ENCODE measurements at regions not wholly inside any gene's neighbourhood (a gene's known extent, or its start where the extent isn't known, plus 50 kb on each side); places are given as distances from the start of the nearest gene placed in this dataset.

- H3K9me3 ChIP-seq, result no peaks in the 10 kb centered on the region
- H3K27ac ChIP-seq, result no peak overlapping the region
- no peaks in the 10 kb centered on the region for H3K36me3 ChIP-seq
- no peak overlapping the region for H3K4me3 ChIP-seq (ENCODE audit: low read depth in 1 of 2, low read length in 1 of 2)
- TF ChIP-seq CTCF (IDR thresholded peaks at IDR 0.05), result no peak
- H3K27me3 ChIP-seq, result no peaks in the 10 kb centered on the region
- H3K4me1 ChIP-seq (ENCODE audit: control insufficient read depth in 1 of 2, insufficient read depth in 1 of 2, low read depth in 1 of 2, low read length in 1 of 2), result no peaks in the 10 kb centered on the region
These were observed 377.3 kb upstream of the RBFOX1 start for GRCh38 chr16:6955303-6955702.

GRCh38 chr16:6949240-6949639 lies 383.4 kb upstream of the RBFOX1 start:
- no peaks in the 10 kb centered on the region for H3K9me3 ChIP-seq
- H3K27ac ChIP-seq, result no peak overlapping the region
- H3K4me1 ChIP-seq (ENCODE audit: control insufficient read depth in 1 of 2, insufficient read depth in 1 of 2, low read depth in 1 of 2, low read length in 1 of 2), result no peaks in the 10 kb centered on the region
- H3K27me3 ChIP-seq, result no peaks in the 10 kb centered on the region
- no peaks in the 10 kb centered on the region for H3K36me3 ChIP-seq
- no peak overlapping the region for H3K4me3 ChIP-seq (ENCODE audit: low read depth in 1 of 2, low read length in 1 of 2)
- TF ChIP-seq CTCF (IDR thresholded peaks at IDR 0.05), result no peak

- Histone ChIP-seq H3K27ac (no peak overlapping the region), H3K4me3 (ENCODE audit: low read depth in 1 of 2, low read length in 1 of 2) (no peak overlapping the region), H3K36me3 (no peaks in the 10 kb centered on the region), H3K27me3 (no peaks in the 10 kb centered on the region), H3K9me3 (no peaks in the 10 kb centered on the region), H3K4me1 (ENCODE audit: control insufficient read depth in 1 of 2, insufficient read depth in 1 of 2, low read depth in 1 of 2, low read length in 1 of 2) (no peaks in the 10 kb centered on the region)
- no peak for TF ChIP-seq CTCF (IDR thresholded peaks at IDR 0.05)
These were observed 385.4 kb upstream of the RBFOX1 start for GRCh38 chr16:6947291-6947690.

- Histone ChIP-seq H3K9me3 (no peaks in the 10 kb centered on the region), H3K4me3 (ENCODE audit: low read depth in 1 of 2, low read length in 1 of 2) (no peak overlapping the region), H3K27me3 (no peaks in the 10 kb centered on the region), H3K36me3 (no peaks in the 10 kb centered on the region), H3K27ac (no peak overlapping the region), H3K4me1 (ENCODE audit: control insufficient read depth in 1 of 2, insufficient read depth in 1 of 2, low read depth in 1 of 2, low read length in 1 of 2) (no peaks in the 10 kb centered on the region)
- no peak for TF ChIP-seq CTCF (IDR thresholded peaks at IDR 0.05)
These were observed 385.8 kb upstream of the RBFOX1 start for GRCh38 chr16:6946802-6947201.

GRCh38 chr16:6946106-6946505 lies 386.5 kb upstream of the RBFOX1 start:
- H3K36me3 ChIP-seq, result no peaks in the 10 kb centered on the region
- H3K27ac ChIP-seq, result no peak overlapping the region
- H3K4me3 ChIP-seq (ENCODE audit: low read depth in 1 of 2, low read length in 1 of 2), result no peak overlapping the region
- no peaks in the 10 kb centered on the region for H3K27me3 ChIP-seq
- H3K9me3 ChIP-seq, result no peaks in the 10 kb centered on the region
- H3K4me1 ChIP-seq (ENCODE audit: control insufficient read depth in 1 of 2, insufficient read depth in 1 of 2, low read depth in 1 of 2, low read length in 1 of 2), result no peaks in the 10 kb centered on the region
- no peak for TF ChIP-seq CTCF (IDR thresholded peaks at IDR 0.05)

GRCh38 chr16:6940968-6941367 lies 391.7 kb upstream of the RBFOX1 start:
- Histone ChIP-seq H3K36me3 (no peaks in the 10 kb centered on the region), H3K27ac (no peak overlapping the region), H3K27me3 (no peaks in the 10 kb centered on the region), H3K9me3 (no peaks in the 10 kb centered on the region), H3K4me3 (ENCODE audit: low read depth in 1 of 2, low read length in 1 of 2) (no peak overlapping the region), H3K4me1 (ENCODE audit: control insufficient read depth in 1 of 2, insufficient read depth in 1 of 2, low read depth in 1 of 2, low read length in 1 of 2) (no peaks in the 10 kb centered on the region)
- no peak for TF ChIP-seq CTCF (IDR thresholded peaks at IDR 0.05)

Data from neutrophil (primary cell).